GM13977 (cell line): ENCODE measurements at regions not wholly inside any gene's neighbourhood (a gene's known extent, or its start where the extent isn't known, plus 50 kb on each side); places are given as distances from the start of the nearest gene placed in this dataset.

ENCODE experiments used
- DNase-seq: peaks from one replicate; pipeline ENCODE4 v3.0.0; 2012; ENCODE audit warnings: low spot score
- in situ Hi-C: fragments of 300-500 bp; cut with MboI; formaldehyde crosslinking; loops from one replicate; pipeline ENCODE4 v1.12.0; 2022; ENCODE audit warnings: low sequenced_read_pairs, low pct_unique_long_range_greater_than_20kb, mixed read lengths, inconsistent platforms; ENCODE audit not compliant: unreplicated experiment
- TF ChIP-seq, protein P1 (sequence below): IDR thresholded peaks from 2 replicates; pipeline ENCODE4 v1.5.1; 2012; ENCODE audit warnings: mild to moderate bottlenecking, control low read depth; ENCODE audit not compliant: insufficient read depth; ENCODE audit errors: extremely low read depth, missing control alignments

DNA sequence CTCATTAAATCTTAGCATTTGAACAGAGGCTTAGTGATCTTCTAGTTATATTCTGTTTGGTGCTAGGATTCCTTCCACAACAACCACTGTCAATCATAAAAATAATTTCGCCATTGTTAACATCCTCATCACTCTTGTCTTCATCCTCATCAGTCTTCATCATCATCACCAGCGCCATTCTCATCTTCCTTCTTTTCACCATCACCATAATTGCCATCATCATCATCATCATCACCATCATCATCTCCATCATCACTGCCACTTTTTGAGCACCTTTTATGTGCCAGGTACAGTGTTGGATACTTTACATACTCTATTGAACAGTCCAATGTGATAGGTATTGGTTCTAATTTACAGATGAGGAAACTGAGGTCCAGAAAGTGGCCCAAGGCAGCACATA is 245.7 kb downstream of the PTPRU start:
- TF ChIP-seq, protein P1, sequence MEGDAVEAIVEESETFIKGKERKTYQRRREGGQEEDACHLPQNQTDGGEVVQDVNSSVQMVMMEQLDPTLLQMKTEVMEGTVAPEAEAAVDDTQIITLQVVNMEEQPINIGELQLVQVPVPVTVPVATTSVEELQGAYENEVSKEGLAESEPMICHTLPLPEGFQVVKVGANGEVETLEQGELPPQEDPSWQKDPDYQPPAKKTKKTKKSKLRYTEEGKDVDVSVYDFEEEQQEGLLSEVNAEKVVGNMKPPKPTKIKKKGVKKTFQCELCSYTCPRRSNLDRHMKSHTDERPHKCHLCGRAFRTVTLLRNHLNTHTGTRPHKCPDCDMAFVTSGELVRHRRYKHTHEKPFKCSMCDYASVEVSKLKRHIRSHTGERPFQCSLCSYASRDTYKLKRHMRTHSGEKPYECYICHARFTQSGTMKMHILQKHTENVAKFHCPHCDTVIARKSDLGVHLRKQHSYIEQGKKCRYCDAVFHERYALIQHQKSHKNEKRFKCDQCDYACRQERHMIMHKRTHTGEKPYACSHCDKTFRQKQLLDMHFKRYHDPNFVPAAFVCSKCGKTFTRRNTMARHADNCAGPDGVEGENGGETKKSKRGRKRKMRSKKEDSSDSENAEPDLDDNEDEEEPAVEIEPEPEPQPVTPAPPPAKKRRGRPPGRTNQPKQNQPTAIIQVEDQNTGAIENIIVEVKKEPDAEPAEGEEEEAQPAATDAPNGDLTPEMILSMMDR: no peak
- in situ Hi-C loops: no loop called here
- DNase-seq: no peak

DNA sequence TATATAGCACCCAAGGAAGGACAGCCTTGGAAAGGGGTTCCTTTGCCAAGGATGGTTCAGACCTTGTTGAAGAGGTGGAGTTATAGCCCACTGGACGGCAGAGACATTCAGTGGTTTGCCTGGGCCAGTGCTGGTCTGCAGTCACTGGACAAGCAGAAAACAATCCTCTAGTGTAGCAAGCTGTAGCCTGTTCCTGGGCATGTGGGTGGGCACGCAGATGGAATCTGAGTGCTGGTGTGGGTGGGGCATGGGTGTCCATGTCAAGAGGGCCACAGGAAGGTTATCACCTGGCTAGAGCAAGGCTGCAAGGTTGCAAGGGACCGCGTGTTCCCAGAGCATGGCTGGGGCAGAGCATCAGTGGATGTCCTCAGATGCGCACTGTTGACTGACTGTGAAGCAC is 244.7 kb downstream of the PTPRU start:
- DNase-seq: no peak
- TF ChIP-seq, protein P1: no peak
- in situ Hi-C loops: no loop called here

- in situ Hi-C loops: no loop called here
- TF ChIP-seq, protein P1: no peak
- no peak for DNase-seq
Measured at GRCh38 chr1:29478879-29479278, 242.6 kb downstream of the PTPRU start.

- TF ChIP-seq, protein P1: no peak
Measured at GRCh38 chr1:29478151-29478791, 241.9 kb downstream of the PTPRU start.

GRCh38 chr1:29475326-29475725 is 239.0 kb downstream of the PTPRU start:
- TF ChIP-seq, protein P1: no peak
- in situ Hi-C loops: no loop called here
- DNase-seq: no peak

More at GRCh38 chr1:29478151-29478791, 241.9 kb downstream of the PTPRU start:
- in situ Hi-C loops: no loop called here
- DNase-seq: no peak

DNA sequence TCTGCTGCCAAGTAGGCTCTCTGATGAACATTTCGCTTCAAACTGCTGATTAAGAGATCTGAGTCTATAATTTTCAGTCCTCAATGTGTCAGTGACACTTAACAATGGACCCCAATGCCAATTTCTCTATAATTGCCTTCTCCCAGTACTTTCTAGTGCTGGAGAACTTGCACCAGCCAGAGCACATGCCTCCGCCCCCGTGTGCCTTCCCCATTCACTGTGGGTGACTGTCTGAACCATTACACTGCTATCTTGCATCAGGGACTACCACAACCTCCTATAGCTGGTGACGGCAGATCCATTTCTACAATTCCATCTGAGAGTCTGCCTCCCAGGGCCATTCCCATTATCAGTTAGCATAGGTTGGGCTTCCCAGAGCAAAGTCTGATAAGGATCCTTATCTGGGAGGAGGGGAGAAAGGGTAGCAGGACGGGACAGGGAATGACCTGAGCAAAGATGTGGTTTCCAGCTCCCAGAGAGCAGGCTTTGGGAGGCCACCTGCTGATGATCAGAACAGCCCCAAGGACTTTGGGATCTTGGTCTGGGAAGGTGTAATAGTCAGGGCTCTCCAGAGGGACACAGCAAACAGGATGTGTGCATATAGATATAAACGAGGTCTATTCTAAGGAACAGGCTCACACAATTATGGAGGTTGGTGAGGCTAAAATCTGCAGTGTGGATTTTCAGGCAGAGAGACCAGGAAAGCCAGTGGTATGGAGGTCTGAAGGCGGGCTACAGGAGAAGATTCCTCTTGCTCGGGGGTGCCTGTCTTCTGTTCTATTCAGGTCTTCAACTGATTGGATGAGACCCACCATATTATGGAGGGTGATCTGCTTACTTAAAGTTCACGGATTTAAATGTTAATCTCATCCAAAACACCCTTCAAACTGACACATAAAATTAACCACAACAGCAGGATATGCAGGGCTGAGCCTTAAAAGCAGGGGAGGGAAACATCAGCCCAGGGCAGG is 238.2 kb downstream of the PTPRU start:
- in situ Hi-C loops: no loop called here
- no peak for DNase-seq
- TF ChIP-seq, protein P1: no peak
